ENCODE measurements at regions not wholly inside any gene's neighbourhood (a gene's known extent, or its start where the extent isn't known, plus 50 kb on each side); places are given as distances from the start of the nearest gene placed in this dataset.
"Not testable (repeated sequence)": the region's sequence is repeated elsewhere in the genome, so short reads cannot be mapped to it uniquely, and the experiment has no call there.

- Histone ChIP-seq H3K9ac (ENCODE audit: low read depth in 1 of 3, low read length in 3 of 3) (no peak overlapping the region), H3K27ac (ENCODE audit: low read depth, low read length) (no peak overlapping the region), H3K36me3 (ENCODE audit: control insufficient read depth in 3 of 3, insufficient read depth in 3 of 3, low read length in 3 of 3) (no peaks in the 10 kb centered on the region), H3K4me1 (ENCODE audit: control insufficient read depth in 3 of 3, insufficient read depth in 3 of 3, low read length in 3 of 3) (no peaks in the 10 kb centered on the region), H3K4me3 (ENCODE audit: low read length in 3 of 3) (no peak overlapping the region), H3K9me3 (ENCODE audit: control insufficient read depth in 3 of 3, low read length in 3 of 3) (no peaks in the 10 kb centered on the region), H3K27me3 (ENCODE audit: control insufficient read depth in 3 of 3, insufficient read depth in 3 of 3, low read length in 3 of 3) (no peaks in the 10 kb centered on the region)
Observed at GRCh38 chr3:3433711-3434110, 254.2 kb upstream of the CRBN start.

- no peak overlapping the region for H3K9ac ChIP-seq (ENCODE audit: low read depth in 1 of 3, low read length in 3 of 3)
- no peaks in the 10 kb centered on the region for H3K27me3 ChIP-seq (ENCODE audit: control insufficient read depth in 3 of 3, insufficient read depth in 3 of 3, low read length in 3 of 3)
- no peak overlapping the region for H3K4me3 ChIP-seq (ENCODE audit: low read length in 3 of 3)
- no peaks in the 10 kb centered on the region for H3K4me1 ChIP-seq (ENCODE audit: control insufficient read depth in 3 of 3, insufficient read depth in 3 of 3, low read length in 3 of 3)
- H3K9me3 ChIP-seq (ENCODE audit: control insufficient read depth in 3 of 3, low read length in 3 of 3) = no peaks in the 10 kb centered on the region
- H3K27ac ChIP-seq (ENCODE audit: low read depth, low read length) = no peak overlapping the region
- H3K36me3 ChIP-seq (ENCODE audit: control insufficient read depth in 3 of 3, insufficient read depth in 3 of 3, low read length in 3 of 3) = no peaks in the 10 kb centered on the region
Observed at GRCh38 chr3:3429841-3430240, 250.3 kb upstream of the CRBN start.

- H3K9me3 ChIP-seq (ENCODE audit: control insufficient read depth in 3 of 3, low read length in 3 of 3); H3K4me3 ChIP-seq (ENCODE audit: low read length in 3 of 3); H3K4me1 ChIP-seq (ENCODE audit: control insufficient read depth in 3 of 3, insufficient read depth in 3 of 3, low read length in 3 of 3); H3K27ac ChIP-seq (ENCODE audit: low read depth, low read length); H3K36me3 ChIP-seq (ENCODE audit: control insufficient read depth in 3 of 3, insufficient read depth in 3 of 3, low read length in 3 of 3); H3K27me3 ChIP-seq (ENCODE audit: control insufficient read depth in 3 of 3, insufficient read depth in 3 of 3, low read length in 3 of 3); H3K9ac ChIP-seq (ENCODE audit: low read depth in 1 of 3, low read length in 3 of 3): not testable (repeated sequence)
Observed at GRCh38 chr3:3407707-3408106, 228.2 kb upstream of the CRBN start.

GRCh38 chr3:3405131-3405530, 225.6 kb upstream of the CRBN start:
- no peak overlapping the region for H3K27ac ChIP-seq (ENCODE audit: low read depth, low read length)
- H3K36me3 ChIP-seq (ENCODE audit: control insufficient read depth in 3 of 3, insufficient read depth in 3 of 3, low read length in 3 of 3) = no peaks in the 10 kb centered on the region
- no peak overlapping the region for H3K4me3 ChIP-seq (ENCODE audit: low read length in 3 of 3)
- H3K9me3 ChIP-seq (ENCODE audit: control insufficient read depth in 3 of 3, low read length in 3 of 3) = peaks cover 0 to 4% (median 0%) of the 10 kb centered on the region in 3 donors
- H3K27me3 ChIP-seq (ENCODE audit: control insufficient read depth in 3 of 3, insufficient read depth in 3 of 3, low read length in 3 of 3) = no peaks in the 10 kb centered on the region
- no peak overlapping the region for H3K9ac ChIP-seq (ENCODE audit: low read depth in 1 of 3, low read length in 3 of 3)
- H3K4me1 ChIP-seq (ENCODE audit: control insufficient read depth in 3 of 3, insufficient read depth in 3 of 3, low read length in 3 of 3) = no peaks in the 10 kb centered on the region

GRCh38 chr3:3403700-3404099, 224.2 kb upstream of the CRBN start:
- Histone ChIP-seq H3K27me3 (ENCODE audit: control insufficient read depth in 3 of 3, insufficient read depth in 3 of 3, low read length in 3 of 3) (no peaks in the 10 kb centered on the region), H3K4me1 (ENCODE audit: control insufficient read depth in 3 of 3, insufficient read depth in 3 of 3, low read length in 3 of 3) (no peaks in the 10 kb centered on the region), H3K9ac (ENCODE audit: low read depth in 1 of 3, low read length in 3 of 3) (no peak overlapping the region), H3K36me3 (ENCODE audit: control insufficient read depth in 3 of 3, insufficient read depth in 3 of 3, low read length in 3 of 3) (no peaks in the 10 kb centered on the region), H3K27ac (ENCODE audit: low read depth, low read length) (no peak overlapping the region), H3K4me3 (ENCODE audit: low read length in 3 of 3) (no peak overlapping the region), H3K9me3 (ENCODE audit: control insufficient read depth in 3 of 3, low read length in 3 of 3) (peaks cover 0 to 4% (median 1%) of the 10 kb centered on the region in 3 donors)

GRCh38 chr3:3392946-3393345, 213.5 kb upstream of the CRBN start:
- Histone ChIP-seq H3K36me3 (ENCODE audit: control insufficient read depth in 3 of 3, insufficient read depth in 3 of 3, low read length in 3 of 3) (no peaks in the 10 kb centered on the region), H3K9ac (ENCODE audit: low read depth in 1 of 3, low read length in 3 of 3) (no peak overlapping the region), H3K9me3 (ENCODE audit: control insufficient read depth in 3 of 3, low read length in 3 of 3) (peaks cover 2 to 6% (median 6%) of the 10 kb centered on the region in 3 donors), H3K4me1 (ENCODE audit: control insufficient read depth in 3 of 3, insufficient read depth in 3 of 3, low read length in 3 of 3) (no peaks in the 10 kb centered on the region), H3K4me3 (ENCODE audit: low read length in 3 of 3) (no peak overlapping the region), H3K27me3 (ENCODE audit: control insufficient read depth in 3 of 3, insufficient read depth in 3 of 3, low read length in 3 of 3) (no peaks in the 10 kb centered on the region), H3K27ac (ENCODE audit: low read depth, low read length) (no peak overlapping the region)

GRCh38 chr3:3383461-3383860, 204.0 kb upstream of the CRBN start:
- H3K4me1 ChIP-seq (ENCODE audit: control insufficient read depth in 3 of 3, insufficient read depth in 3 of 3, low read length in 3 of 3) = no peaks in the 10 kb centered on the region
- no peak overlapping the region for H3K4me3 ChIP-seq (ENCODE audit: low read length in 3 of 3)
- H3K36me3 ChIP-seq (ENCODE audit: control insufficient read depth in 3 of 3, insufficient read depth in 3 of 3, low read length in 3 of 3) = no peaks in the 10 kb centered on the region
- no peaks in the 10 kb centered on the region for H3K27me3 ChIP-seq (ENCODE audit: control insufficient read depth in 3 of 3, insufficient read depth in 3 of 3, low read length in 3 of 3)
- no peak overlapping the region for H3K27ac ChIP-seq (ENCODE audit: low read depth, low read length)
- no peak overlapping the region for H3K9ac ChIP-seq (ENCODE audit: low read depth in 1 of 3, low read length in 3 of 3)
- no peaks in the 10 kb centered on the region for H3K9me3 ChIP-seq (ENCODE audit: control insufficient read depth in 3 of 3, low read length in 3 of 3)

GRCh38 chr3:3372210-3372777, 192.8 kb upstream of the CRBN start:
- Histone ChIP-seq H3K9ac (ENCODE audit: low read depth in 1 of 3, low read length in 3 of 3) (no peak overlapping the region), H3K27ac (ENCODE audit: low read depth, low read length) (no peak overlapping the region), H3K9me3 (ENCODE audit: control insufficient read depth in 3 of 3, low read length in 3 of 3) (peaks cover 0 to 4% (median 2%) of the 10 kb centered on the region in 3 donors), H3K4me3 (ENCODE audit: low read length in 3 of 3) (no peak overlapping the region), H3K4me1 (ENCODE audit: control insufficient read depth in 3 of 3, insufficient read depth in 3 of 3, low read length in 3 of 3) (no peaks in the 10 kb centered on the region), H3K36me3 (ENCODE audit: control insufficient read depth in 3 of 3, insufficient read depth in 3 of 3, low read length in 3 of 3) (no peaks in the 10 kb centered on the region), H3K27me3 (ENCODE audit: control insufficient read depth in 3 of 3, insufficient read depth in 3 of 3, low read length in 3 of 3) (no peaks in the 10 kb centered on the region)

- H3K4me1 ChIP-seq (ENCODE audit: control insufficient read depth in 3 of 3, insufficient read depth in 3 of 3, low read length in 3 of 3) = no peaks in the 10 kb centered on the region
Observed at GRCh38 chr3:3368306-3368705, 188.8 kb upstream of the CRBN start.

GRCh38 chr3:3366386-3366785, 186.9 kb upstream of the CRBN start:
- Histone ChIP-seq H3K27me3 (ENCODE audit: control insufficient read depth in 3 of 3, insufficient read depth in 3 of 3, low read length in 3 of 3) (no peaks in the 10 kb centered on the region), H3K27ac (ENCODE audit: low read depth, low read length) (no peak overlapping the region), H3K4me1 (ENCODE audit: control insufficient read depth in 3 of 3, insufficient read depth in 3 of 3, low read length in 3 of 3) (no peaks in the 10 kb centered on the region), H3K4me3 (ENCODE audit: low read length in 3 of 3) (no peak overlapping the region), H3K36me3 (ENCODE audit: control insufficient read depth in 3 of 3, insufficient read depth in 3 of 3, low read length in 3 of 3) (no peaks in the 10 kb centered on the region), H3K9ac (ENCODE audit: low read depth in 1 of 3, low read length in 3 of 3) (no peak overlapping the region), H3K9me3 (ENCODE audit: control insufficient read depth in 3 of 3, low read length in 3 of 3) (no peaks in the 10 kb centered on the region)

More at GRCh38 chr3:3368306-3368705, 188.8 kb upstream of the CRBN start:
- Histone ChIP-seq H3K27ac (ENCODE audit: low read depth, low read length) (no peak overlapping the region), H3K9me3 (ENCODE audit: control insufficient read depth in 3 of 3, low read length in 3 of 3) (no peaks in the 10 kb centered on the region), H3K27me3 (ENCODE audit: control insufficient read depth in 3 of 3, insufficient read depth in 3 of 3, low read length in 3 of 3) (no peaks in the 10 kb centered on the region), H3K4me3 (ENCODE audit: low read length in 3 of 3) (no peak overlapping the region), H3K9ac (ENCODE audit: low read depth in 1 of 3, low read length in 3 of 3) (no peak overlapping the region), H3K36me3 (ENCODE audit: control insufficient read depth in 3 of 3, insufficient read depth in 3 of 3, low read length in 3 of 3) (no peaks in the 10 kb centered on the region)

- H3K36me3 ChIP-seq (ENCODE audit: control insufficient read depth in 3 of 3, insufficient read depth in 3 of 3, low read length in 3 of 3) = no peaks in the 10 kb centered on the region
Observed at GRCh38 chr3:3365716-3366115, 186.2 kb upstream of the CRBN start.

More at GRCh38 chr3:3365716-3366115, 186.2 kb upstream of the CRBN start:
- H3K9me3 ChIP-seq (ENCODE audit: control insufficient read depth in 3 of 3, low read length in 3 of 3) = no peaks in the 10 kb centered on the region
- no peaks in the 10 kb centered on the region for H3K4me1 ChIP-seq (ENCODE audit: control insufficient read depth in 3 of 3, insufficient read depth in 3 of 3, low read length in 3 of 3)
- H3K27me3 ChIP-seq (ENCODE audit: control insufficient read depth in 3 of 3, insufficient read depth in 3 of 3, low read length in 3 of 3) = no peaks in the 10 kb centered on the region
- H3K9ac ChIP-seq (ENCODE audit: low read depth in 1 of 3, low read length in 3 of 3) = no peak overlapping the region
- no peak overlapping the region for H3K4me3 ChIP-seq (ENCODE audit: low read length in 3 of 3)
- no peak overlapping the region for H3K27ac ChIP-seq (ENCODE audit: low read depth, low read length)

Measured in skeletal muscle tissue (tissue), 3 donors.